Aorta (tissue), 5 donors: ENCODE measurements at regions not wholly inside any gene's neighbourhood (a gene's known extent, or its start where the extent isn't known, plus 50 kb on each side); places are given as distances from the start of the nearest gene placed in this dataset.
"Not testable (repeated sequence)": the region's sequence is repeated elsewhere in the genome, so short reads cannot be mapped to it uniquely, and the experiment has no call there.

Experiments
- ATAC-seq: fragments of 200-7000 bp; cut with Tn5 transposase; one replicate; pipeline ENCODE4 v1.9.1; 2022; ENCODE audit warnings: moderate library complexity; ENCODE audit not compliant: low FRiP score
- DNase-seq, 2 donors: peaks; one replicate each; pipeline ENCODE4 v3.0.0-alpha.2; 2020
- H3K27ac ChIP-seq, 2 donors: one replicate each; pipeline ENCODE4 v1.5.1; 2013; ENCODE audit warnings: low read length in 2 of 2, mild to moderate bottlenecking in 2 of 2, moderate library complexity in 2 of 2, control low read depth in 1 of 2, inconsistent platforms in 1 of 2, low read depth in 1 of 2
- H3K27me3 ChIP-seq, 2 donors: one replicate each; pipeline ENCODE4 v1.6.1; 2013; ENCODE audit warnings: control low read depth in 1 of 2, low read length in 1 of 2, mild to moderate bottlenecking in 1 of 2, moderate library complexity in 1 of 2; ENCODE audit not compliant: insufficient read depth in 2 of 2, control insufficient read depth in 1 of 2
- H3K36me3 ChIP-seq, 2 donors: one replicate each; pipeline ENCODE4 v1.6.1; 2013; ENCODE audit warnings: control low read depth in 1 of 2, low read length in 1 of 2, mild to moderate bottlenecking in 1 of 2; ENCODE audit not compliant: insufficient read depth in 2 of 2, control insufficient read depth in 1 of 2
- H3K4me1 ChIP-seq, 2 donors: one replicate each; pipeline ENCODE4 v1.6.1; 2013; ENCODE audit warnings: low read length in 2 of 2, control low read depth in 1 of 2, mild to moderate bottlenecking in 1 of 2, moderate library complexity in 1 of 2; ENCODE audit not compliant: insufficient read depth in 2 of 2, control insufficient read depth in 1 of 2
- H3K4me3 ChIP-seq, 2 donors: one replicate each; pipeline ENCODE4 v1.5.1; 2013; ENCODE audit warnings: low read length in 2 of 2, control low read depth in 1 of 2, mild to moderate bottlenecking in 1 of 2
- H3K9me3 ChIP-seq: one replicate; pipeline ENCODE4 v1.6.1; 2013; ENCODE audit warnings: mild to moderate bottlenecking, low read length; ENCODE audit not compliant: control insufficient read depth
- WGBS, 2 donors: extraction: QIAGEN DNeasy Blood & Tissue Kit; methylation state at CpG; one replicate each; pipeline ENCODE4 v1.1.7; 2013; 5-methylcytosine and 5-hydroxymethylcytosine counted together
- intact Hi-C, 2 donors: fragments of 100-400 bp; cut with DNase I; formaldehyde crosslinking; loops; one replicate each; pipeline versions ENCODE4 v1.14.2 to v1.15.0; 2022
- donor health status: healthy with polysubstance abuse.
- donor health status: Bipolar disorder and iron deficiency.
- donor health status: DM: no; HTN: no; CAD: no.
- donor health status: DM: no; HTN: no; CAD: no.
- donor health status: DM: yes; HTN: yes; CAD: no.

GRCh38 chr9:6160579-6160978, 55.0 kb upstream of the IL33 start:
- intact Hi-C loops: no loop called here
- Histone ChIP-seq H3K4me3 (no peak overlapping the region), H3K9me3 (peaks cover 3% of the 10 kb centered on the region), H3K27ac (no peak overlapping the region), H3K4me1 (no peaks in the 10 kb centered on the region), H3K36me3 (no peaks in the 10 kb centered on the region), H3K27me3 (no peaks in the 10 kb centered on the region)
- DNase-seq: no peak
- ATAC-seq: no peak

- no peak overlapping the region for H3K4me3 ChIP-seq
- no peaks in the 10 kb centered on the region for H3K27me3 ChIP-seq
- intact Hi-C loops: no loop called here
- 80 to 82% methylated on average over 2 of the region's 2 CpGs for WGBS, 2 donors
- no peak overlapping the region for H3K27ac ChIP-seq
- no peak for DNase-seq
- no peaks in the 10 kb centered on the region for H3K36me3 ChIP-seq
- no peaks in the 10 kb centered on the region for H3K4me1 ChIP-seq
- ATAC-seq: no peak
- no peaks in the 10 kb centered on the region for H3K9me3 ChIP-seq
Measured at GRCh38 chr9:6153425-6153824, 62.2 kb upstream of the IL33 start.

GRCh38 chr9:6152788-6153187, 62.8 kb upstream of the IL33 start:
- no peaks in the 10 kb centered on the region for H3K4me1 ChIP-seq
- DNase-seq: no peak
- no peak overlapping the region for H3K27ac ChIP-seq
- H3K36me3 ChIP-seq: no peaks in the 10 kb centered on the region
- no peak for ATAC-seq
- H3K4me3 ChIP-seq: no peak overlapping the region
- 66 to 70% methylated on average over 4 of the region's 4 CpGs for WGBS, 2 donors
- no peaks in the 10 kb centered on the region for H3K27me3 ChIP-seq
- intact Hi-C loops: no loop called here
- peaks cover 2% of the 10 kb centered on the region for H3K9me3 ChIP-seq

GRCh38 chr9:6150483-6150882, 65.1 kb upstream of the IL33 start:
- H3K9me3 ChIP-seq: peaks cover 2% of the 10 kb centered on the region
- H3K27ac ChIP-seq: no peak overlapping the region
- 84 to 86% methylated on average over 2 of the region's 2 CpGs for whole genome bisulfite sequencing, 2 donors
- no peak for DNase-seq
- H3K36me3 ChIP-seq: peaks cover 0 to 2% of the 10 kb centered on the region in 2 donors
- no peaks in the 10 kb centered on the region for H3K4me1 ChIP-seq
- intact Hi-C loops: no loop called here
- no peak for ATAC-seq
- no peaks in the 10 kb centered on the region for H3K27me3 ChIP-seq
- H3K4me3 ChIP-seq: no peak overlapping the region

GRCh38 chr9:6149315-6149714, 66.3 kb upstream of the IL33 start:
- 93 to 95% methylated on average over 9 of the region's 9 CpGs for WGBS, 2 donors
- H3K27ac ChIP-seq: no peak overlapping the region
- H3K36me3 ChIP-seq: peaks cover 0 to 2% of the 10 kb centered on the region in 2 donors
- no peak overlapping the region for H3K4me3 ChIP-seq
- peaks cover 2% of the 10 kb centered on the region for H3K9me3 ChIP-seq
- intact Hi-C loops: no loop called here
- no peaks in the 10 kb centered on the region for H3K4me1 ChIP-seq
- ATAC-seq (no peak), DNase-seq (peak in 1 of 2 donors; percentile 46)
- H3K27me3 ChIP-seq: no peaks in the 10 kb centered on the region

- DNase-seq: no peak
- 83 to 90% methylated on average over 4 of the region's 4 CpGs for WGBS, 2 donors
- ATAC-seq: no peak
- H3K27me3 ChIP-seq: no peaks in the 10 kb centered on the region
- H3K27ac ChIP-seq: no peak overlapping the region
- no peaks in the 10 kb centered on the region for H3K4me1 ChIP-seq
- H3K4me3 ChIP-seq: no peak overlapping the region
- H3K36me3 ChIP-seq: peaks cover 0 to 2% of the 10 kb centered on the region in 2 donors
- H3K9me3 ChIP-seq: peaks cover 2% of the 10 kb centered on the region
- intact Hi-C loops: no loop called here
Measured at GRCh38 chr9:6147846-6148245, 67.8 kb upstream of the IL33 start.

GRCh38 chr9:6144947-6145346, 70.7 kb upstream of the IL33 start:
- no peak overlapping the region for H3K4me3 ChIP-seq
- intact Hi-C loops: no loop called here
- DNase-seq: no peak
- peaks cover 4% of the 10 kb centered on the region for H3K9me3 ChIP-seq
- H3K27me3 ChIP-seq: no peaks in the 10 kb centered on the region
- 94 to 97% methylated on average over 1 of the region's 1 CpG for WGBS, 2 donors
- ATAC-seq: no peak
- H3K36me3 ChIP-seq: peaks cover 0 to 2% of the 10 kb centered on the region in 2 donors
- H3K27ac ChIP-seq: no peak overlapping the region
- H3K4me1 ChIP-seq: no peaks in the 10 kb centered on the region

- Histone ChIP-seq H3K9me3 (peaks cover 2% of the 10 kb centered on the region), H3K4me1 (no peaks in the 10 kb centered on the region), H3K27me3 (no peaks in the 10 kb centered on the region), H3K36me3 (peaks cover 0 to 2% of the 10 kb centered on the region in 2 donors), H3K27ac (no peak overlapping the region), H3K4me3 (no peak overlapping the region)
- no peak for DNase-seq
- ATAC-seq: no peak
- intact Hi-C loops: no loop called here
Measured at GRCh38 chr9:6142799-6143454, 72.7 kb upstream of the IL33 start.

- H3K4me1 ChIP-seq, intact Hi-C loops, H3K9me3 ChIP-seq, H3K27me3 ChIP-seq, DNase-seq, ATAC-seq, H3K4me3 ChIP-seq, H3K36me3 ChIP-seq, H3K27ac ChIP-seq: not testable (repeated sequence)
- 86 to 96% methylated on average over 15 to 25 of the region's 25 CpGs for WGBS, 2 donors
Measured at GRCh38 chr9:6135780-6136179, 79.8 kb upstream of the IL33 start.
